Trophoblast cell (in vitro differentiated cells and primary cell): ENCODE measurements at regions not wholly inside any gene's neighbourhood (a gene's known extent, or its start where the extent isn't known, plus 50 kb on each side); places are given as distances from the start of the nearest gene placed in this dataset.

Experiments used
- DNase-seq, 2 donors: peaks; one replicate each; pipeline ENCODE4 v3.0.0-alpha.2; 2016
- H2AFZ ChIP-seq: 2 replicates; pipeline ENCODE4 v1.6.1; 2013; ENCODE audit warnings: low read length, moderate library complexity, mild to moderate bottlenecking; ENCODE audit not compliant: insufficient read depth, poor library complexity
- H2AK5ac ChIP-seq: 2 replicates; pipeline ENCODE4 v1.6.1; 2013; ENCODE audit warnings: mild to moderate bottlenecking, low read length
- H2BK120ac ChIP-seq: 2 replicates; pipeline ENCODE4 v1.6.1; 2013; ENCODE audit warnings: low read length, mild to moderate bottlenecking, moderate library complexity; ENCODE audit not compliant: insufficient read depth, poor library complexity
- H2BK12ac ChIP-seq: 2 replicates; pipeline ENCODE4 v1.6.1; 2013; ENCODE audit warnings: mild to moderate bottlenecking, low read length, moderate library complexity
- H2BK5ac ChIP-seq: 2 replicates; pipeline ENCODE4 v1.6.1; 2013; ENCODE audit warnings: low read length, low read depth, moderate library complexity, mild to moderate bottlenecking; ENCODE audit not compliant: poor library complexity
- H3K14ac ChIP-seq: 2 replicates; pipeline ENCODE4 v1.6.1; 2013; ENCODE audit warnings: mild to moderate bottlenecking, low read length
- H3K18ac ChIP-seq: 2 replicates; pipeline ENCODE4 v1.6.1; 2013; ENCODE audit warnings: mild to moderate bottlenecking, low read length
- H3K23ac ChIP-seq: 2 replicates; pipeline ENCODE4 v1.6.1; 2013; ENCODE audit warnings: low read length
- H3K27ac ChIP-seq: 2 replicates; pipeline ENCODE4 v1.5.1; 2013; ENCODE audit warnings: low read depth, mild to moderate bottlenecking, inconsistent platforms, low read length, moderate library complexity
- H3K27me3 ChIP-seq: 2 replicates; pipeline ENCODE4 v1.6.1; 2013; ENCODE audit warnings: inconsistent platforms, mild to moderate bottlenecking, low read length, moderate library complexity; ENCODE audit not compliant: insufficient read depth
- H3K36me3 ChIP-seq, 2 experiments: 1 replicate in 1 of 2; 2 replicates in 1 of 2; pipeline ENCODE4 v1.6.1; 2013; ENCODE audit warnings: low read length in 2 of 2, mild to moderate bottlenecking in 2 of 2, moderate library complexity in 1 of 2; ENCODE audit not compliant: insufficient read depth in 2 of 2, control insufficient read depth in 1 of 2
- H3K4ac ChIP-seq: 2 replicates; pipeline ENCODE4 v1.6.1; 2013; ENCODE audit warnings: low read depth, mild to moderate bottlenecking, low read length, moderate library complexity
- H3K4me1 ChIP-seq, 2 experiments: 1 replicate in 1 of 2; 2 replicates in 1 of 2; pipeline ENCODE4 v1.6.1; 2013; ENCODE audit warnings: low read length in 2 of 2, mild to moderate bottlenecking in 2 of 2, moderate library complexity in 1 of 2; ENCODE audit not compliant: insufficient read depth in 2 of 2, control insufficient read depth in 1 of 2
- H3K4me2 ChIP-seq: 2 replicates; pipeline ENCODE4 v1.6.1; 2013; ENCODE audit warnings: inconsistent platforms, mild to moderate bottlenecking, low read length, moderate library complexity
- H3K4me3 ChIP-seq: 2 replicates; pipeline ENCODE4 v1.5.1; 2013; ENCODE audit warnings: mild to moderate bottlenecking, low read depth, low read length, inconsistent platforms
- H3K79me1 ChIP-seq: one replicate; pipeline ENCODE4 v1.6.1; 2013; ENCODE audit warnings: low read length
- H3K79me2 ChIP-seq: 2 replicates; pipeline ENCODE4 v1.6.1; 2013; ENCODE audit warnings: low read length, mild to moderate bottlenecking; ENCODE audit not compliant: control insufficient read depth, insufficient read depth, poor library complexity
- H3K9ac ChIP-seq: 2 replicates; pipeline ENCODE4 v1.6.1; 2013; ENCODE audit warnings: mild to moderate bottlenecking, low read length
- H3K9me3 ChIP-seq: 2 replicates; pipeline ENCODE4 v1.6.1; 2013; ENCODE audit warnings: low read depth, mild to moderate bottlenecking, control low read depth, inconsistent platforms, low read length; ENCODE audit not compliant: insufficient read depth
- H4K12ac ChIP-seq: 2 replicates; pipeline ENCODE4 v1.6.1; 2013; ENCODE audit warnings: low read depth, mild to moderate bottlenecking, low read length, moderate library complexity
- H4K8ac ChIP-seq: 2 replicates; pipeline ENCODE4 v1.6.1; 2013; ENCODE audit warnings: low read depth, mild to moderate bottlenecking, low read length, moderate library complexity
- H4K91ac ChIP-seq: one replicate; pipeline ENCODE4 v1.6.1; 2013; ENCODE audit warnings: low read depth, mild to moderate bottlenecking, low read length, moderate library complexity
- WGBS: extraction: QIAGEN DNeasy Blood & Tissue Kit; methylation state at CpG from one replicate; pipeline ENCODE4 v1.1.7; 2013; ENCODE audit warnings: missing lambda C conversion rate; ENCODE audit not compliant: insufficient read length, insufficient coverage; ENCODE audit errors: extremely low coverage; 5-methylcytosine and 5-hydroxymethylcytosine counted together

GRCh38 chr20:22159276-22159675 is 425.1 kb downstream of the FOXA2 start:
- DNase-seq = no peak
- H2BK120ac ChIP-seq = no peak overlapping the region
- H3K79me1 ChIP-seq = no peaks in the 10 kb centered on the region
- H3K4me3 ChIP-seq = no peak overlapping the region
- H2AK5ac ChIP-seq = no peak overlapping the region
- H3K9me3 ChIP-seq = peaks cover 2% of the 10 kb centered on the region
- no peak overlapping the region for H3K4ac ChIP-seq
- H2BK12ac ChIP-seq = no peak overlapping the region
- no peak overlapping the region for H3K9ac ChIP-seq
- no peak overlapping the region for H4K91ac ChIP-seq
- H2BK5ac ChIP-seq = no peak overlapping the region
- H3K27me3 ChIP-seq = no peaks in the 10 kb centered on the region
- no peaks in the 10 kb centered on the region for H3K4me1 ChIP-seq
- H3K18ac ChIP-seq = no peak overlapping the region
- no peak overlapping the region for H3K14ac ChIP-seq
- H3K23ac ChIP-seq = no peak overlapping the region
- no CpG with 5 or more reads among the region's 2 CpGs for WGBS
- H3K36me3 ChIP-seq = no peaks in the 10 kb centered on the region
- H4K8ac ChIP-seq = no peak overlapping the region
- H3K79me2 ChIP-seq = no peaks in the 10 kb centered on the region
- no peak overlapping the region for H3K27ac ChIP-seq
- no peak overlapping the region for H4K12ac ChIP-seq
- no peak overlapping the region for H3K4me2 ChIP-seq
- no peak overlapping the region for H2AFZ ChIP-seq

GRCh38 chr20:22127587-22127986 is 422.1 kb downstream of the PAX1 start:
- Histone ChIP-seq H3K4me2 (no peak overlapping the region), H4K8ac (no peak overlapping the region), H3K23ac (no peak overlapping the region), H4K12ac (no peak overlapping the region), H3K27me3 (no peaks in the 10 kb centered on the region), H3K9me3 (peaks cover 6% of the 10 kb centered on the region), H3K79me2 (no peaks in the 10 kb centered on the region), H3K9ac (no peak overlapping the region), H3K27ac (no peak overlapping the region), H2AFZ (no peak overlapping the region), H4K91ac (no peak overlapping the region), H3K79me1 (no peaks in the 10 kb centered on the region), H3K14ac (no peak overlapping the region), H3K4me1 (no peaks in the 10 kb centered on the region), H3K18ac (no peak overlapping the region), H2BK12ac (no peak overlapping the region), H3K36me3 (no peaks in the 10 kb centered on the region), H3K4me3 (no peak overlapping the region), H2BK5ac (no peak overlapping the region), H2AK5ac (no peak overlapping the region), H2BK120ac (no peak overlapping the region), H3K4ac (no peak overlapping the region)
- no peak for DNase-seq

- no peak overlapping the region for H3K18ac ChIP-seq
- no peak overlapping the region for H2BK5ac ChIP-seq
- no peaks in the 10 kb centered on the region for H3K79me1 ChIP-seq
- H3K79me2 ChIP-seq = no peaks in the 10 kb centered on the region
- H3K9me3 ChIP-seq = no peaks in the 10 kb centered on the region
- no peak overlapping the region for H3K4ac ChIP-seq
- no CpG with 5 or more reads among the region's 3 CpGs for WGBS
- H4K12ac ChIP-seq = no peak overlapping the region
- no peak overlapping the region for H3K27ac ChIP-seq
- H2BK12ac ChIP-seq = no peak overlapping the region
- no peak overlapping the region for H4K8ac ChIP-seq
- no peak overlapping the region for H2AK5ac ChIP-seq
- H3K4me2 ChIP-seq = no peak overlapping the region
- H3K4me1 ChIP-seq = no peaks in the 10 kb centered on the region
- H2AFZ ChIP-seq = no peak overlapping the region
- H3K27me3 ChIP-seq = no peaks in the 10 kb centered on the region
- no peak overlapping the region for H4K91ac ChIP-seq
- H3K23ac ChIP-seq = no peak overlapping the region
- H3K4me3 ChIP-seq = no peak overlapping the region
- no peak overlapping the region for H3K14ac ChIP-seq
- no peak overlapping the region for H3K9ac ChIP-seq
- peak in 1 of 2 donors; percentile 45 for DNase-seq
- no peaks in the 10 kb centered on the region for H3K36me3 ChIP-seq
- no peak overlapping the region for H2BK120ac ChIP-seq
These were observed 401.0 kb downstream of the PAX1 start for GRCh38 chr20:22106308-22106938.

GRCh38 chr20:22101606-22102005 is 396.1 kb downstream of the PAX1 start:
- H3K18ac ChIP-seq = no peak overlapping the region
- DNase-seq = no peak
- no peak overlapping the region for H4K8ac ChIP-seq
- H3K27ac ChIP-seq = no peak overlapping the region
- H3K23ac ChIP-seq = no peak overlapping the region
- H2AFZ ChIP-seq = no peak overlapping the region
- no peak overlapping the region for H3K9ac ChIP-seq
- H3K79me2 ChIP-seq = no peaks in the 10 kb centered on the region
- H3K14ac ChIP-seq = no peak overlapping the region
- no peaks in the 10 kb centered on the region for H3K36me3 ChIP-seq
- H3K9me3 ChIP-seq = no peaks in the 10 kb centered on the region
- WGBS = no CpG with 5 or more reads among the region's 3 CpGs
- H3K4me1 ChIP-seq = no peaks in the 10 kb centered on the region
- no peak overlapping the region for H2BK5ac ChIP-seq
- no peak overlapping the region for H3K4me2 ChIP-seq
- no peak overlapping the region for H2BK12ac ChIP-seq
- H4K12ac ChIP-seq = no peak overlapping the region
- no peak overlapping the region for H3K4ac ChIP-seq
- H3K27me3 ChIP-seq = no peaks in the 10 kb centered on the region
- H3K79me1 ChIP-seq = no peaks in the 10 kb centered on the region
- H2BK120ac ChIP-seq = no peak overlapping the region
- no peak overlapping the region for H4K91ac ChIP-seq
- no peak overlapping the region for H2AK5ac ChIP-seq
- H3K4me3 ChIP-seq = no peak overlapping the region
